SK-N-SH (cell line): ENCODE measurements at regions not wholly inside any gene's neighbourhood (a gene's known extent, or its start where the extent isn't known, plus 50 kb on each side); places are given as distances from the start of the nearest gene placed in this dataset.

Source experiments
- CTCF ChIA-PET: fragments of 300-600, 350-600 bp; formaldehyde crosslinking; extraction: SDS; loops from one replicate; lab custom pipeline; 2021; lab: Yijun Ruan, JAX
- POLR2A ChIA-PET: fragments of 350-600 bp; sonication (Branson Sonifier 250); formaldehyde crosslinking; extraction: SDS; loops from one replicate; lab custom pipeline; 2020; ENCODE audit warnings: antibody characterized with exemption, inconsistent platforms; lab: Yijun Ruan, JAX
- DNase-seq: peaks from one replicate; pipeline ENCODE4 v3.0.0; 2012
- H2AFZ ChIP-seq: fragments of 200-600 bp; sonication (generic); 2 replicates; pipeline ENCODE4 v1.8.1; 2016; ENCODE audit warnings: antibody characterized with exemption, mild to moderate bottlenecking, low read depth
- H3F3A ChIP-seq: fragments of 200-600 bp; sonication (generic); replicated peaks from 2 replicates; pipeline ENCODE3; 2016; ENCODE audit warnings: antibody characterized with exemption, mild to moderate bottlenecking; ENCODE audit not compliant: insufficient read depth
- H3K27ac ChIP-seq, 2 experiments: fragments of 200-500 bp in 1 of 2; fragments of 200-600 bp in 1 of 2; sonication (Bioruptor generic) in 1 of 2; sonication (generic), shearing (Covaris generic) in 1 of 2; 2 replicates each; pipeline versions ENCODE4 v1.5.1 to v1.6.1; 2014 to 2016; ENCODE audit warnings: low read depth in 2 of 2, inconsistent platforms in 1 of 2, low read length in 1 of 2, mild to moderate bottlenecking in 1 of 2, mixed read lengths in 1 of 2
- H3K27me3 ChIP-seq: fragments of 200-600 bp; sonication (generic), shearing (Covaris generic); 2 replicates; pipeline ENCODE4 v1.6.1; 2016; ENCODE audit warnings: mixed run types; ENCODE audit not compliant: insufficient read depth
- H3K36me3 ChIP-seq, 2 experiments: fragments of 200-500 bp in 1 of 2; fragments of 200-600 bp in 1 of 2; sonication (Bioruptor generic) in 1 of 2; sonication (generic) in 1 of 2; replicated peaks in 1 of 2; 2 replicates each; pipeline versions ENCODE3 to v1.5.1; 2014 to 2016; ENCODE audit warnings: low read length in 1 of 2, mild to moderate bottlenecking in 1 of 2; ENCODE audit not compliant: insufficient read depth in 2 of 2, control insufficient read depth in 1 of 2
- H3K4me1 ChIP-seq, 2 experiments: fragments of 200-500 bp in 1 of 2; fragments of 200-600 bp in 1 of 2; sonication (Bioruptor generic) in 1 of 2; sonication (generic), shearing (Covaris generic) in 1 of 2; 2 replicates each; pipeline versions ENCODE4 v1.5.1 to v1.6.1; 2014 to 2016; ENCODE audit warnings: low read depth in 1 of 2, low read length in 1 of 2, mixed run types in 1 of 2; ENCODE audit not compliant: insufficient read depth in 2 of 2, control insufficient read depth in 1 of 2
- H3K4me2 ChIP-seq: fragments of 200-600 bp; sonication (generic), shearing (Covaris generic); 2 replicates; pipeline ENCODE4 v1.6.1; 2017; ENCODE audit warnings: mixed run types
- H3K4me3 ChIP-seq, 2 experiments: fragments of 200-500 bp in 1 of 2; fragments of 200-600 bp in 1 of 2; sonication (Bioruptor generic) in 1 of 2; sonication (generic), shearing (Covaris generic) in 1 of 2; 2 replicates each; pipeline versions ENCODE4 v1.5.1 to v1.8.1; 2014 to 2016; ENCODE audit warnings: low read depth in 2 of 2, inconsistent platforms in 1 of 2, low read length in 1 of 2, mild to moderate bottlenecking in 1 of 2, mixed read lengths in 1 of 2, moderate library complexity in 1 of 2
- H3K79me2 ChIP-seq: fragments of 200-600 bp; sonication (generic); 2 replicates; pipeline ENCODE4 v1.8.1; 2017; ENCODE audit warnings: mild to moderate bottlenecking; ENCODE audit not compliant: insufficient read depth
- H3K9ac ChIP-seq: fragments of 200-600 bp; sonication (generic); 2 replicates; pipeline ENCODE4 v1.6.1; 2017; ENCODE audit warnings: mixed run types
- H3K9me2 ChIP-seq: fragments of 200-600 bp; sonication (generic); 2 replicates; pipeline ENCODE4 v1.6.1; 2017; ENCODE audit warnings: mixed run types
- H3K9me3 ChIP-seq: fragments of 200-600 bp; sonication (generic); 2 replicates; pipeline ENCODE4 v1.6.1; 2017; ENCODE audit warnings: mixed run types, mild to moderate bottlenecking, moderate library complexity
- H4K20me1 ChIP-seq: fragments of 200-600 bp; sonication (generic); 2 replicates; pipeline ENCODE4 v1.6.1; 2017; ENCODE audit warnings: mild to moderate bottlenecking, mixed run types; ENCODE audit not compliant: insufficient read depth
- EP300 ChIP-seq, 2 experiments: IDR thresholded peaks; 2 replicates each; pipeline versions ENCODE4 v1.4.0 to v1.6.1; 2012; ENCODE audit warnings: borderline replicate concordance in 1 of 2, low read depth in 1 of 2, low read length in 1 of 2
- EZH2phosphoT487 ChIP-seq: fragments of 200-600 bp; sonication (generic); IDR thresholded peaks from 2 replicates; pipeline ENCODE4 v1.6.1; 2017; ENCODE audit warnings: low read depth, mixed run types, mild to moderate bottlenecking, antibody characterized with exemption, moderate library complexity, borderline replicate concordance
- FOXJ3 ChIP-seq: sonication (generic); formaldehyde crosslinking; IDR thresholded peaks from 2 replicates; pipeline ENCODE4 v1.5.1; 2020; ENCODE audit warnings: mild to moderate bottlenecking, missing genetic modification reagents
- JUND ChIP-seq: IDR thresholded peaks from 2 replicates; pipeline ENCODE4 v1.4.0; 2012
- MXI1 ChIP-seq: IDR thresholded peaks from 2 replicates; pipeline ENCODE4 v1.6.1; 2012; ENCODE audit warnings: mild to moderate bottlenecking, low read depth, low read length, improper control_type of control experiment
- NRF1 ChIP-seq: IDR thresholded peaks from 2 replicates; pipeline ENCODE4 v1.6.1; 2012; ENCODE audit warnings: low read depth, mild to moderate bottlenecking, low read length
- RXRA ChIP-seq: IDR thresholded peaks from 2 replicates; pipeline ENCODE4 v1.4.0; 2012; ENCODE audit warnings: low read depth, mild to moderate bottlenecking, borderline replicate concordance
- SMC3 ChIP-seq: IDR thresholded peaks from 2 replicates; pipeline ENCODE4 v1.6.1; 2012; ENCODE audit warnings: low read depth, low read length, improper control_type of control experiment
- TAF1 ChIP-seq: IDR thresholded peaks from 2 replicates; pipeline ENCODE4 v1.6.1; 2012; ENCODE audit warnings: low read depth, mild to moderate bottlenecking, low read length, moderate library complexity, borderline replicate concordance
- YY1 ChIP-seq: IDR thresholded peaks from 2 replicates; pipeline ENCODE4 v1.4.0; 2012; ENCODE audit warnings: low read depth, mild to moderate bottlenecking
- WGBS: methylation state at CpG from one replicate; pipeline ENCODE4 v1.1.6; 2017; ENCODE audit warnings: low lambda C conversion rate; 5-methylcytosine and 5-hydroxymethylcytosine counted together
- TF ChIP-seq, protein P1 (sequence below): IDR thresholded peaks from 2 replicates; pipeline ENCODE4 v1.4.0; 2012; ENCODE audit warnings: low read depth, borderline replicate concordance
- TF ChIP-seq, protein P2 (sequence below): IDR thresholded peaks from 2 replicates; pipeline ENCODE4 v1.4.0; 2012; ENCODE audit warnings: low read depth
- TF ChIP-seq, protein P3 (sequence below): fragments of 200-600 bp; sonication (generic); IDR thresholded peaks from 2 replicates; pipeline ENCODE4 v1.6.1; 2017; ENCODE audit warnings: antibody characterized with exemption, mild to moderate bottlenecking, moderate library complexity
- TF ChIP-seq, protein P4 (sequence below): fragments of 150-350 bp; IDR thresholded peaks from 2 replicates; pipeline ENCODE4 v1.6.1; 2017; ENCODE audit warnings: antibody characterized with exemption, low read length, low read depth, borderline replicate concordance
- TF ChIP-seq, protein P5 (sequence below): fragments of 150-350 bp; IDR thresholded peaks from 2 replicates; pipeline ENCODE4 v1.6.1; 2016; ENCODE audit warnings: mild to moderate bottlenecking, low read depth, low read length

DNA sequence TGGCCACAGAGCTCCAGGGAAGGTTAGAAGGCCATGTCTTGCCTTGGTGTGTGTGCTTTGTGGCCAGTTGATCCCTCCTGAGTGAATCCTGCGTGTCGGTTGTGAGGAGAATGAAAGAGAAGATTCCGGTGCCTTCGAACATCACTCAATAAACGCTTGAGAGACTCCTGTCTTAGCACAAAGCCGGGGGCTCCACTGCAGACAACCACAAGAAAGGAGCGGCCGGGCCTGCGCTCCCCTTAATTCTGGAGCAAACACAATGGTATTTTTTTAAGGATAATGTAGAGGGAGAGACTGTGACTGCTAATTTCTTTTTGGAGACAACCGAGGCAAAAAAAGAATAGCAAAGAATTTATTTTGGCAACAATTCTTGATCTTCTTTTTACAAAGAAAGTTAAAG lies 286.8 kb upstream of the SHH start:
- Histone ChIP-seq H3K27ac (no peak overlapping the region), H3K79me2 (no peaks in the 10 kb centered on the region), H3K9me2 (no peaks in the 10 kb centered on the region), H3K4me2 (no peak overlapping the region), H3K9ac (no peak overlapping the region), H2AFZ (no peak overlapping the region), H4K20me1 (no peaks in the 10 kb centered on the region), H3K27me3 (peaks cover 69% of the 10 kb centered on the region), H3K9me3 (no peaks in the 10 kb centered on the region), H3K4me1 (no peaks in the 10 kb centered on the region), H3K36me3 (no peaks in the 10 kb centered on the region), H3K4me3 (no peak overlapping the region), H3F3A (no peaks in the 10 kb centered on the region)
- no peak for DNase-seq
- POLR2A ChIA-PET: no interaction called here
- TF ChIP-seq RXRA: no peak
- TF ChIP-seq MXI1: no peak
- no peak for TF ChIP-seq SMC3
- TF ChIP-seq, protein P1, sequence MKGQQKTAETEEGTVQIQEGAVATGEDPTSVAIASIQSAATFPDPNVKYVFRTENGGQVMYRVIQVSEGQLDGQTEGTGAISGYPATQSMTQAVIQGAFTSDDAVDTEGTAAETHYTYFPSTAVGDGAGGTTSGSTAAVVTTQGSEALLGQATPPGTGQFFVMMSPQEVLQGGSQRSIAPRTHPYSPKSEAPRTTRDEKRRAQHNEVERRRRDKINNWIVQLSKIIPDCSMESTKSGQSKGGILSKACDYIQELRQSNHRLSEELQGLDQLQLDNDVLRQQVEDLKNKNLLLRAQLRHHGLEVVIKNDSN: no peak
- no peak for TF ChIP-seq NRF1
- TF ChIP-seq FOXJ3 (CRISPR knock-in tag): no peak
- TF ChIP-seq, protein P2, sequence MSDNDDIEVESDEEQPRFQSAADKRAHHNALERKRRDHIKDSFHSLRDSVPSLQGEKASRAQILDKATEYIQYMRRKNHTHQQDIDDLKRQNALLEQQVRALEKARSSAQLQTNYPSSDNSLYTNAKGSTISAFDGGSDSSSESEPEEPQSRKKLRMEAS: no peak
- TF ChIP-seq, protein P3, sequence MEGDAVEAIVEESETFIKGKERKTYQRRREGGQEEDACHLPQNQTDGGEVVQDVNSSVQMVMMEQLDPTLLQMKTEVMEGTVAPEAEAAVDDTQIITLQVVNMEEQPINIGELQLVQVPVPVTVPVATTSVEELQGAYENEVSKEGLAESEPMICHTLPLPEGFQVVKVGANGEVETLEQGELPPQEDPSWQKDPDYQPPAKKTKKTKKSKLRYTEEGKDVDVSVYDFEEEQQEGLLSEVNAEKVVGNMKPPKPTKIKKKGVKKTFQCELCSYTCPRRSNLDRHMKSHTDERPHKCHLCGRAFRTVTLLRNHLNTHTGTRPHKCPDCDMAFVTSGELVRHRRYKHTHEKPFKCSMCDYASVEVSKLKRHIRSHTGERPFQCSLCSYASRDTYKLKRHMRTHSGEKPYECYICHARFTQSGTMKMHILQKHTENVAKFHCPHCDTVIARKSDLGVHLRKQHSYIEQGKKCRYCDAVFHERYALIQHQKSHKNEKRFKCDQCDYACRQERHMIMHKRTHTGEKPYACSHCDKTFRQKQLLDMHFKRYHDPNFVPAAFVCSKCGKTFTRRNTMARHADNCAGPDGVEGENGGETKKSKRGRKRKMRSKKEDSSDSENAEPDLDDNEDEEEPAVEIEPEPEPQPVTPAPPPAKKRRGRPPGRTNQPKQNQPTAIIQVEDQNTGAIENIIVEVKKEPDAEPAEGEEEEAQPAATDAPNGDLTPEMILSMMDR: no peak
- TF ChIP-seq JUND: no peak
- TF ChIP-seq EZH2phosphoT487: no peak
- no peak for TF ChIP-seq TAF1
- TF ChIP-seq YY1: no peak
- TF ChIP-seq, protein P4, sequence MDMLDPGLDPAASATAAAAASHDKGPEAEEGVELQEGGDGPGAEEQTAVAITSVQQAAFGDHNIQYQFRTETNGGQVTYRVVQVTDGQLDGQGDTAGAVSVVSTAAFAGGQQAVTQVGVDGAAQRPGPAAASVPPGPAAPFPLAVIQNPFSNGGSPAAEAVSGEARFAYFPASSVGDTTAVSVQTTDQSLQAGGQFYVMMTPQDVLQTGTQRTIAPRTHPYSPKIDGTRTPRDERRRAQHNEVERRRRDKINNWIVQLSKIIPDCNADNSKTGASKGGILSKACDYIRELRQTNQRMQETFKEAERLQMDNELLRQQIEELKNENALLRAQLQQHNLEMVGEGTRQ: no peak
- TF ChIP-seq, protein P5, sequence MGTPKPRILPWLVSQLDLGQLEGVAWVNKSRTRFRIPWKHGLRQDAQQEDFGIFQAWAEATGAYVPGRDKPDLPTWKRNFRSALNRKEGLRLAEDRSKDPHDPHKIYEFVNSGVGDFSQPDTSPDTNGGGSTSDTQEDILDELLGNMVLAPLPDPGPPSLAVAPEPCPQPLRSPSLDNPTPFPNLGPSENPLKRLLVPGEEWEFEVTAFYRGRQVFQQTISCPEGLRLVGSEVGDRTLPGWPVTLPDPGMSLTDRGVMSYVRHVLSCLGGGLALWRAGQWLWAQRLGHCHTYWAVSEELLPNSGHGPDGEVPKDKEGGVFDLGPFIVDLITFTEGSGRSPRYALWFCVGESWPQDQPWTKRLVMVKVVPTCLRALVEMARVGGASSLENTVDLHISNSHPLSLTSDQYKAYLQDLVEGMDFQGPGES: no peak
- TF ChIP-seq EP300 (IDR thresholded peaks at IDR 0.05; ENCODE audit: borderline replicate concordance in 1 of 2, low read depth in 1 of 2, low read length in 1 of 2): no peak
- CTCF ChIA-PET: no interaction called here
- 9% methylated on average over 10 of the region's 10 CpGs for WGBS
